Common myeloid progenitor, CD34-positive (primary cell): ENCODE measurements at regions not wholly inside any gene's neighbourhood (a gene's known extent, or its start where the extent isn't known, plus 50 kb on each side); places are given as distances from the start of the nearest gene placed in this dataset.
"Not testable (repeated sequence)": the region's sequence is repeated elsewhere in the genome, so short reads cannot be mapped to it uniquely, and the experiment has no call there.

Experiments used
- CTCF ChIA-PET: fragments of 350-600 bp; sonication (Branson Sonifier 250); formaldehyde crosslinking; loops from one replicate; lab custom pipeline; 2021; ENCODE audit warnings: antibody characterized with exemption; lab: Charles Lee
- POLR2A ChIA-PET: fragments of 350-600 bp; sonication (Branson Sonifier 250); formaldehyde crosslinking; loops from one replicate; lab custom pipeline; 2021; ENCODE audit warnings: antibody characterized with exemption; lab: Charles Lee
- DNase-seq, 3 donors: peaks; one replicate each; pipeline versions ENCODE4 v3.0.0 to v3.0.0-alpha.2; 2013
- H3K27ac ChIP-seq, 2 experiments: 1 replicate in 1 of 2; 2 replicates in 1 of 2; pipeline ENCODE4 v1.7.0; 2013; ENCODE audit warnings: inconsistent platforms in 2 of 2, low read length in 2 of 2, mild to moderate bottlenecking in 2 of 2, low read depth in 1 of 2, moderate library complexity in 1 of 2; ENCODE audit not compliant: severe bottlenecking in 2 of 2, insufficient read depth in 1 of 2, poor library complexity in 1 of 2
- H3K27me3 ChIP-seq, 5 experiments: replicated peaks in 2 of 5; 1 replicate in 3 of 5; 2 replicates in 2 of 5; pipeline versions ENCODE4 v1.6.1 to v1.7.0; 2013; ENCODE audit warnings: low read length in 4 of 5, mild to moderate bottlenecking in 2 of 5, moderate library complexity in 2 of 5, inconsistent platforms in 1 of 5; ENCODE audit not compliant: insufficient read depth in 5 of 5, control insufficient read depth in 4 of 5
- H3K36me3 ChIP-seq, 4 experiments: 1 replicate in 2 of 4; 2 replicates in 2 of 4; pipeline versions ENCODE4 v1.6.1 to v1.7.0; 2013; ENCODE audit warnings: low read length in 3 of 4, control low read depth in 1 of 4, mild to moderate bottlenecking in 1 of 4; ENCODE audit not compliant: control insufficient read depth in 4 of 4, insufficient read depth in 4 of 4
- H3K4me1 ChIP-seq, 4 experiments: 1 replicate in 3 of 4; 2 replicates in 1 of 4; pipeline versions ENCODE4 v1.6.1 to v1.7.1; 2013; ENCODE audit warnings: low read length in 3 of 4, mild to moderate bottlenecking in 3 of 4, control low read depth in 1 of 4, inconsistent platforms in 1 of 4, moderate library complexity in 1 of 4; ENCODE audit not compliant: control insufficient read depth in 4 of 4, insufficient read depth in 4 of 4; ENCODE audit errors: control extremely low read depth in 1 of 4
- H3K4me3 ChIP-seq, 7 experiments: 1 replicate in 4 of 7; 2 replicates in 3 of 7; pipeline versions ENCODE4 v1.5.1 to v1.7.0; 2013; ENCODE audit warnings: mild to moderate bottlenecking in 7 of 7, low read length in 6 of 7, moderate library complexity in 6 of 7, inconsistent platforms in 2 of 7, low read depth in 2 of 7, control low read depth in 1 of 7; ENCODE audit not compliant: insufficient read depth in 4 of 7, control insufficient read depth in 1 of 7; ENCODE audit errors: extremely low read depth in 1 of 7
- H3K9me3 ChIP-seq, 5 experiments: 1 replicate in 4 of 5; 2 replicates in 1 of 5; pipeline versions ENCODE4 v1.6.1 to v1.7.1; 2013; ENCODE audit warnings: low read length in 4 of 5, mild to moderate bottlenecking in 2 of 5, inconsistent platforms in 1 of 5, low read depth in 1 of 5, moderate library complexity in 1 of 5; ENCODE audit not compliant: control insufficient read depth in 4 of 5, insufficient read depth in 2 of 5; ENCODE audit errors: control extremely low read depth in 1 of 5
- WGBS: methylation state at CpG from one replicate; pipeline ENCODE4 v1.1.5; 2013; ENCODE audit not compliant: insufficient coverage; 5-methylcytosine and 5-hydroxymethylcytosine counted together

DNA sequence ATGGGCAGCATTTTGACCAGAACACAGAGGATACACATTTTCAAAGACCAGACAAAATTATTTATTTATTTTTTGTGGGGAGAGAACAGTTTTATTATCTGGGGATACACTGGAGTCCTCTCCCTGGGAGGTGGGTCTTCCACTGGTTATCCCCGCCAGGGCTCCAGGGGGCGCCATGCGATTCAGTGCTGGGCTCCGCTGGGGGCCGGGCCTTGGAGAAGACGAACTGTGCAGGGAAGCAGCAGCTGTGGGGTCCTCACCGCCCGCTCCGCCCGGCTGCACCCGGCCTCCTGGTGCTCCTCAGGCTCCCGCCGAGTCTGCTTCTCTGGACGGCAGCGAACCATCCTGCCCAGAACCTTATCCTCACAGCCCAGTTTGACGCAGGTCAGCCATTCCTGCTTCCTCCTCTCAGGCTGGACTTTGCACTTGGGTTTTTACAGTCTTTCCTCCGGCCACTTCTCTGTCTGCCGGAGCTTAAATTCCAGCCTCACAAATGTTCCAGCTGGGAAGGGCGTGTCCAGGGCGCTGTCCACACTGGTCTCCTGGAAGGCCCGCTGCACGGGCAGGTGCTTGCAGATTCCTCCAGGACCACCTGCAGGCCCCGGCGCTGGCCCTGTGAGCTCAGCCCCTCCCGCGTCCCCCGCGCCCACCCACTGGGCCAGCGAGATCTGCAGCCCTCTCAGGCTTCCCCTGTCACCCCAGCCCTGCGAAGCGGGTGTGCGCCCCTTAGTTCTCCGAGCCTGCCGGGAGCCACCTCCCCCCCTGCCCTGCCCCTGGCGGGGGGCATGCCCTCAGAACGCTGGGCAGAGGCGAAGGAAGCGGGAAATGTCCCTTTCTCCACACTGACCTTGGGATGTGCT is 1830.0 kb upstream of the DEFB115 start:
- no peak for DNase-seq
- POLR2A ChIA-PET: no interaction called here
- no peak overlapping the region for H3K27ac ChIP-seq
- H3K27me3 ChIP-seq: peaks cover 0 to 7% (median 0%) of the 10 kb centered on the region in 5 experiments
- H3K4me3 ChIP-seq: no peak overlapping the region
- no peaks in the 10 kb centered on the region for H3K9me3 ChIP-seq
- H3K4me1 ChIP-seq: no peaks in the 10 kb centered on the region
- CTCF ChIA-PET: no interaction called here
- WGBS: 71% methylated on average over 30 of the region's 38 CpGs
- H3K36me3 ChIP-seq: no peaks in the 10 kb centered on the region

DNA sequence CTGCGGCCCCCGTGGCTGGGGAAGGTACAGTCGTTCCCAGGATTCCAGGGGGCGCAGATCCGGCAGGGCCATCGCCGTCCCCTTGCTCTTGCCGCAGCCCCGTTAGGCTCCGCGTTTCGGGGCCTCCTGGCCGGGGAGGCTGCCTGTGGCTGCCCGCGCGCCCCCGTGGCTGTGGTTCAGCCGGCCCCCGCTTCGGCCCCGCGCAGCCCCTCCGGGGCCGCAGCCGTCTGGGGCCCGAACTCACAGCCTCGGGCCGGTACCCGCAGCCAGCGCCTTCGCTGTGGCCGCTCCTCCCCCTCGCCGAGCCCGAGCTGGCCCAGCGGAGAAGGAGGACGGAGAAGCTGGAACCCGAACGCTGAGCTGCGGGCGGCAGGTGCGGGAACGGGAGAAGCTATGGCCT is 1826.9 kb upstream of the DEFB115 start:
- CTCF ChIA-PET: no interaction called here
- whole genome bisulfite sequencing: 73% methylated on average over 28 of the region's 43 CpGs

DNA sequence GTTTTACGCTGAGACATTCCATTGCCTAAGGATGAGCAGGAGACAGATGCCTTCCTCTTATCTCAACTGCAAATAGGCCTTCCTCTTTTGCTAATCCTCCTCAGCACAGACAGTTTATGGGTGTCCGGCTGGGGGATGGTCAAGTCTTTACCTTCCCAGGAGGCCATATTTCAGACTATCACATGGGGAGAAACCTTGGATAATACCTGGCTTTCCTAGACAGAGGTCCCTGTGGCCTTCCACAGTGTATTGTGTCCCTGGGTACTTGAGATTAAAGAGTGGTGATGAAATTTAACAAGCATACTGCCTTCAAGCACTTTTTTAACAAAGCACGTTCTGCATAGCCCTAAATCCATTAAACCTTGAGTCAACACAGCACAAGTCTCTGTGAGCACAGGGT is 1816.7 kb upstream of the DEFB115 start:
- CTCF ChIA-PET, POLR2A ChIA-PET, H3K4me1 ChIP-seq, H3K27ac ChIP-seq, H3K27me3 ChIP-seq, DNase-seq, H3K9me3 ChIP-seq, H3K36me3 ChIP-seq, H3K4me3 ChIP-seq: not testable (repeated sequence)
- 100% methylated on average over 1 of the region's 3 CpGs for WGBS

More for the DNA sequence above, 1826.9 kb upstream of the DEFB115 start:
- no peaks in the 10 kb centered on the region for H3K4me1 ChIP-seq
- no peak overlapping the region for H3K27ac ChIP-seq
- no peak overlapping the region for H3K4me3 ChIP-seq
- H3K27me3 ChIP-seq: peaks cover 0 to 7% (median 0%) of the 10 kb centered on the region in 5 experiments
- DNase-seq: no peak
- POLR2A ChIA-PET: no interaction called here
- no peaks in the 10 kb centered on the region for H3K9me3 ChIP-seq
- no peaks in the 10 kb centered on the region for H3K36me3 ChIP-seq

DNA sequence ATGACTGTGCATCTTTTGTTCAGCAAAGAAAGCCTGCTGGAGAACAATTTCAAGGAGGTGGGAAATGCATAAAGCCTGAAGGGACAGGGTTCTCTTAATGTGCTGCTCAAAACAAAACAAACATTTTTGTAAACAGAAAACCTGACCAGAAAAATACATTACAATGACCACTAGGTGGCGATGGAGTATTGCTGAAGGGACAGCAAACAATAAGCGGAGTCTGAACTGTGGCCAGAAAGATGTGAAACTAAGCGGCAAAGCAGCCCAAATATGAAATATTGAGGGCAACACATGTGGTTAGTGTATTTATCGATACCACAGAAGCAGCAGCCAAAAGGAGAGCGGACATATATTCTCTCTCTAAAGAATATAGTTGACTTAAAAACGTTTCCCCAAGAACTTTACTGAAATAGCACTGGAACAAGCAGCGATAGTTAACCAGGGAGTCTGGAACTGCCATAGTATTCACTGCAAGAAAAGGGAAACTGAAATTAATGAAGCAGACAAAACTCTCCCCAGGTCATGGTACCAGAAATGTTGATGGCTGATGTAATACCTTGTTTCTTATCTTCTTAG is 1814.2 kb upstream of the DEFB115 start:
- H3K27ac ChIP-seq, POLR2A ChIA-PET, H3K27me3 ChIP-seq, H3K4me1 ChIP-seq, H3K36me3 ChIP-seq, H3K9me3 ChIP-seq: not testable (repeated sequence)
- 34% methylated on average over 5 of the region's 7 CpGs for WGBS
- peak; percentile 29 to 52 (median 37) for DNase-seq
- CTCF ChIA-PET: interaction anchor here (1.1 kb wide), 1 partner anchor 11 kb away, joined by 3 read pairs; no protein-coding TSS in a partner anchor
- peak overlapping the region in 3 of 7 experiments; percentile 19 to 71 (median 43) for H3K4me3 ChIP-seq

DNA sequence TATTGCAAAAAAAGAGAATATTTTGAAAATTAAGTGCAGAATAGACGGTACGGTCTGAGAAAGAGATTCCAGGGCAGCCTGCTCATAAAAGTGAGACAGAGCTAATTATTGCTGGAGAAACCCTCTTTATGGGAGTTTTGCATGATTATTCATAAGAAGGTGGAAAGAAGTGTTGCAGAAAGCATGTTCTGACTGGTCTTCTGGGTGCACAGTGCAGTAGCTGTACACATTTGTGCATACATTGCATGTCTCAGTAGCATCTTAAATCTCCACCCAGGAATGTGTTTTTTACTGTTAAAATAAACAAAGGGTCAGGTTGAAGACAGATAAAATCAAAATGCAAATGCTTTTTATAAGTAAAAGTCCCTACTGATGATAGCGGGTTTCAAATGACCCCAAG is 1813.6 kb upstream of the DEFB115 start:
- Histone ChIP-seq H3K9me3 (peaks cover 0 to 3% (median 0%) of the 10 kb centered on the region in 5 experiments), H3K36me3 (no peaks in the 10 kb centered on the region), H3K4me3 (no peak overlapping the region), H3K4me1 (no peaks in the 10 kb centered on the region), H3K27me3 (peaks cover 0 to 6% (median 2%) of the 10 kb centered on the region in 5 experiments), H3K27ac (no peak overlapping the region)
- 70% methylated on average over 2 of the region's 3 CpGs for WGBS
- ChIA-PET CTCF (interaction anchor here (1.1 kb wide), 1 partner anchor 11 kb away, joined by 3 read pairs; no protein-coding TSS in a partner anchor), POLR2A (no interaction called here)
- DNase-seq: no peak

DNA sequence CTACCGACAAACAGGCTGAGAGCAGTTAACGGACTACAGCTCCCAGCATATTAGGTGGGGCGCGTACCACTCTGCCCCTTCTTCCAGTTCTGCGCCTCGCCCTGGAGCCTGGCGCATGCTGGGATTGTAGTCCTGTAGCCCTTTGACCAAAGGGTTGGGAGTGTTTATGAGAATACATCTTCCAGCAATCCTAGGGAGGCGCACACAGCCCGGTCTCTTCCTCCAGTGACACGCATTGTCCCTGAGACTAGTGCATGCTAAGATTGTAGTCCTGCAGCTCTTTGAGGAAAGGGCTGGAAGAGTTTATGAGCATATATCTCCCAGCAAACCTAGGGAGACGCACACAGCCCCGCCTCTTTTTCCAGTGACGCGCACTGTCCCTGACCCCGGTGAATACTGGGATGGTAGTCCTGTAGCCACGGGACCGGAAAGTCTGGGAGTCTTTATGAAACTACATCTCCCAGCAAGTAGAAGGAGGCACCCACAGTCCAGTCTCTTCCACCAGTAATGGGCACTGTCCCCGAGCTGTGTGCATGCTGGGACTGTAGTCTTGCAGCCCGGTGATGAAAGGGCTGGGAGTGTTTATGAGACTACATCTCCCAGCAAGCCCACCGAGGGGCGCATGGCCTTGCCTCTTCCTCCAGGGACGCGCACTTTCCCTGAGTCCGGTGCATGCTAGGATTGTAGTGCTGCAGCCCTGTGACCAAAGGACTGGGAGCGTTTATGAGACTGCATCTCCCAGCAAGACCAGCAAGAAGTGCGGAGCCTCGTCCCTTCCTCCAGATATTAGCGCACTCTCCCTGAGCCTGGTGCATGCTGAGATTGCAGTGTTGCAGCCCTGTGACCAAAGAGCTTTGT is 1812.2 kb upstream of the DEFB115 start:
- H3K27ac ChIP-seq, POLR2A ChIA-PET, H3K9me3 ChIP-seq, H3K4me1 ChIP-seq, CTCF ChIA-PET, H3K36me3 ChIP-seq, H3K27me3 ChIP-seq: not testable (repeated sequence)
- peak overlapping the region in 4 of 7 experiments; percentile 36 to 58 (median 44) for H3K4me3 ChIP-seq
- WGBS: 68% methylated on average over 23 of the region's 28 CpGs
- peak; percentile 49 to 78 (median 77) for DNase-seq
